HG03139 (cell line): ENCODE measurements at regions not wholly inside any gene's neighbourhood (a gene's known extent, or its start where the extent isn't known, plus 50 kb on each side); places are given as distances from the start of the nearest gene placed in this dataset.

Experiments
- ATAC-seq: cut with Tn5 transposase; IDR thresholded peaks from one replicate; pipeline ENCODE4 v1.9.1; 2021; ENCODE audit not compliant: unreplicated experiment

DNA sequence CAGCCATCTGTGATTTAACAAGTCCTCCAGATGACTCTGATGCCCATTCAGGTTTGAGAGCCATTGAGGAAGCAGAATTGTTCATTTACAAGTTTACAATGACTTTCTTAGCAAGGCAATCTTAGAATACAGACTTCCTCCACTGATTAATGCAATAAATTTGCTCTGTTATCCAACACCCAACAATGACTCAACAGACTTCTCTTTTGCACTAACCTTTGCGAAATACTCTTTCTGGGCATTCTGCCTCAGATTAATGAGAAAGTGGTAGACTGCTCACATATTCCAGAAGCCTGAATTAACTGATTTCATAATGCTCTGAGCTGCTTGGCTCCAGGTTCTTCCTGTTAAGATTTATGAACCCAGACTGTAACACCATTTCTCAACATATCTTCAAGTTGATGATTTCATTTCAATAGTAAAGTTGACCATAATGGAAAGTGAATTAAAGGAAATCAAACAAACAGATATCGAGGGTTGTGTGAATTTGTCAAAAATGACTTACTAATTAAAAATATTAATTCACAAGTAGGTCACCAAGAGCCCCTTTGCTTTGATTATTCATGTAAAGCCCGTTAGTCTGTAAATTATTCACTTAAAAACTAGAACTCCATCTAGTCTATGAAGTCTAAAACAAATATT lies 70.5 kb upstream of the BLID start:
- ATAC-seq = no peak

DNA sequence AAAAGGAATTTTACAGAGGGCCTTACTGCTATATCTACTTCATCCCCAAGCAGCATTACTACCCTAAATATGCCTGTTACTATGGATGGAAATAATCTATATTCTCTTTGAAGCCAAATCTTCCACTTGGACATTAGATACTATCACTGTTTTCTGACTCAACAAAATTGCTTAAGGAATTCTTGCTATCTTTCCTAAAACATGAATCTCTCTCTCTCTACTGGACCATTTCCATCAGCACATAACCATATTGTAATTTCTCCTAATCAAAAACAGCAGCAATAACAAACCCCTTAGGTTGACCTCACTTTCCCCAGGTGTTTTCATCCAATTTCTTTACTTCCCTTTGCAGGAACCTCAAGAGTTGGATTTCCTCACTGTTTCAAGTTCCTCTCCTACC lies 67.9 kb upstream of the BLID start:
- no peak for ATAC-seq

DNA sequence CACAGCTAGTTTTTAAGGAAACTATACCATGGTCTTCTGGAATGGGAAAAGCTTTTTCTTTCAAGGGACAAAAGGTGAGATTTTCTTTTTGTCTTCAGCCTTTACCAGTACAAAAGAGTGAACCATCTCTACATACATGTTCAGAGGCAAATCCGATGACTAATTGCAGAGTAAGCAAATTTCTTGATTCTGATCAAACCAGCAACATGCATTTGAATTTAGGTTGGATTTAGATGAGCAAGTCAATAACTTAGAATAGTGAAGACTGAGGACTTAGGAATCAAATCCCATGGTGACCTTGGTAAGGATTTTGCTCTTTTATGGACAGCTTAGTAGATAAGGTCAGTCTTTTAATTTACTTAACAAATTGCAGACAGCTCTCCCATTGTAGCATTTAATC lies 65.9 kb upstream of the BLID start:
- ATAC-seq = no peak

GRCh38 chr11:122181372-122181771 lies 65.4 kb upstream of the BLID start:
- no peak for ATAC-seq

DNA sequence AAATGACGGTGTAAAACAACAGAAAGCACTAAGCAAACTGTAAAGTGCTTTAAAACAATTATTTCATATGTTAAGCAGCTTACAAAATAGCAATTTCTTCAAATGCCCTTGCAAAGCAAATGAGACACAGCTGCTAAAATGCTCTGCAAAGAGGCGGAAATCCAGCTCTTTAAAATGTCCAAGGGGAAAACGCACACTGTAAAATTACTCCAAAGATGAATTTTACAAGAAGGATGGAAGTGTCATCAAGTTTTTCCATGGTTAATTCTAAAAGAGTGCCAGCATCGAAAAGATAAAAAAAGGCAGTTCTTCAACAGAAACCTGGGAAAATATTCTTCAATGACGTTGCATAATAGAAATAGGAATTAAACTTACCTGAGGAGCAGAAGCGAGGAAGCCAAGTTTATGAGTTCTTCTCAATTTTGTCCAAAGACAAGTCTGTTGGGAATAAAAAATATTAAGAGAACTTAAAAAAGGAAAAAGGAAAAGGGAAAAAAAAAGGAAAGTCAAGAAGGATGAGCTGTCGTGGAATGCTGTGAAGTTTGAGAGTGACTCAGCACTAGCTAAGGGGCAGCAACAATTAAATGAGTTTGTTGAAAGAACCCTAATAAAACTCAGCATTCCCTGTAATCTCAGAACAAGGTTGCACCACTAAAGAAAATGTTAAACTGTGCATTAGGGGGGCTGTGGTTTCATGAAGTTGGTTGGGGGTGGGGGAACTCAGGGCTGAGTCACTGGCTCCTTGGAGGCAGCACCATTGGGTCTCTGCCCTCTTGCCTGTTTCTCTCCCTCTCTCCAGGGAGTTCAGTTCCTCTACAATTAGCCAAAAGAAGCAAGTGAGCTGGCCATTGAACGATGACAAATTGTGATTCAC lies 64.2 kb upstream of the BLID start:
- ATAC-seq = no peak

- no peak for ATAC-seq
Measured at GRCh38 chr11:122178795-122179194, 62.8 kb upstream of the BLID start.

DNA sequence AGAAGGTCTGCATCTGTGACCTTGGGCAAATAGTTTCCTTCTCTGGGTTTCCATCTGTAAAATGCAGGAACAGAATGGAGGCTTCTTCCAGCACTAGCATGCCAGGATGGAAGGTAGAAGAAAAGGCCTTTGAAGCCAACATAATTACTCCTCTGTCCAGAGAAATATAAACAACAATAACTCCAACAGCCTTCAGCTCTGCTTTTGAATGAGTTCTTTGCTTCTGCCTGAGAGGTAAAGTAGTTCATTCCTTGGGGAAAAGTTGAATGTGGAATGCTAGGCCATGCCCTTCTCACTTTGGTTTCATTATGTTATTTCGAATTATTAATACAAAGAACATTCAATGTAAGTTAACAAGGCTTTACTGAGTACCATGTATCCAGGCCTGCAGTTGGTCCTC lies 61.2 kb upstream of the BLID start:
- ATAC-seq = no peak

DNA sequence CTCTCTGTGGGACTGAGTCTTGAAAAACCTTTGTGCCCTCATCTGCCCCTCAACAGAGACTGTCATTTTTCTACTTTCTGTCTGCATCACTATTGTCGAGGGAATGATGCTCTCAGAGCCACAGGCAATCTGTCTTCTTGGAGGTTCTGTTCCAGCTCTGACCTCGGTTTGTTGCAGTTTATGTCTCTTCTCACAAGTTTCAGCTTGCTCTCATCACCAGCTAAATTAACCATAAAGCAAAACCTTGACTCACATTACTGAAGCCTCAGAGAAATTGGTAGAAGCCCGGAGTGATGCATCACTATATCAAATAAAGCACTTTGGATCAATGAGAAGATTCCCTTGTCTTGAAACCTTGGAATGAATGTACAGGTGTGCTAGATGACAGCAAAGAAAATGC lies 60.6 kb upstream of the BLID start:
- ATAC-seq = no peak

- no peak for ATAC-seq
Measured at GRCh38 chr11:122175306-122175705, 59.3 kb upstream of the BLID start.

DNA sequence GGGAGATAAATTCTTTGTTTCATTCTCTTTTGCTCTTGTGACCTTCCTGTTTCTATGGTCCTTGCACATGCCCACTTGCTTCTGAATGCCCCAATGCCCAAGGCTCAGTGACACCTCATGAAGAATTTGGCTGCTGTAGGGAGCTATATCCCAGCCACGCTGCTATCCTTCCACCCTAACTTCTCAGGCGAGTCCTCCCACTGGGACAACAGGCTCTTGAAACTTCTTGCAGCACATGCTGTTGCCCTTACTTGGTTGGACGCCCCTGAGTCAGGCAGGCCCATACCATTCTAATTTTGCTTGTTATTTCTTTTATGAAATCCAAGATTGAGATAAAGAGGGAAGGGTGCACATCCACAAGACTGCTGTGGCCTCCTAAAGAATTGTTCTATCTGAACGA lies 57.6 kb upstream of the BLID start:
- no peak for ATAC-seq

DNA sequence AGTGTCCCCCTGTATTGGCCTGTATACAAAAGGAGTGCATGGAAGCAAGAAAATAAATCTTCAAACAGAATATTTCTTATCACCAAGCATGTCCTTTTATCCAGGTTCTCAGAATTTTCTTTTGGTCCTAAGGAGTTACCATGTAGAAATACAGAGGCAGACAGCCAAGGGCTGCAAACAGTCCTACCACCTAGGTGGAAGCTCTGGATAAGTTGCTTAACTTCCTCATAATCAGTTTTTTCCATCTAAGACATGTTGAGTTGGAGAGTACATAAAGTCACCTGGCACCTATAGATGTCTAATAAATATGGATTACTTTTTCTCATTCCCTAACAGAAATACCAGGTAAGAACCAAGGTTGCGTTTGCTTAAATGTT lies 57.0 kb upstream of the BLID start:
- no peak for ATAC-seq

DNA sequence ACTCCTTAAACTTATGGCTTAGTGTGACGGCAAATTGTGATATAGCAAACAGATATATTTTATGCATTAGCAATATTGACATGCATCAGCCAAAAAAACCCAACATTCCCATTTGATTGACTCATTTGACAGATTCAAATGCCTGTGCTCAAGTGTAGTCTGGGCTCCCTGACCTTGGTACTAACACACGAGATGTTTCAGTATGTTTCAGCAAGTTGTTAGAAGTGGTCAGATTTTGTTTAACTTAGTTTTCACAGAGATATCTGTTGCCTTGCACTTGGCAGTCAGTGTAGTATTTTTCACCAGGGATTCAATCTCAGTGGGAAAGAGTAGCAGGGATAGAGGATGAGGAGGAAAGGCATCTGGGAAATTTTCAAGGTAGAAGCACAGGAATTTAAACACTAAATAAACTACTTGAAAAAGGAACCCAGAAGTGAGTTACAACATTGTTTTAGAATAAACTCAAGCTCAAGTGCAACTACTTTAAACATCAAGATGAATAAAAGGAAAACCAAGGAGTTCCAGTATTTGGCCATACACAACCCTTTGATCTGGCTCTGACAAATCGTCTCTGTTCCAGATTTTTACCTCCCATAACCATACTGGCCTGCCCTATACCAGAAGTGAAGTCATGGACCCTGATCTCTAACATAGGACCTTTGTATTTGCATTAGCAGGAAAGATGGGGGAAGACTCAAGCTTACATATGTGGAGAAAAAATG lies 56.5 kb upstream of the BLID start:
- no peak for ATAC-seq

DNA sequence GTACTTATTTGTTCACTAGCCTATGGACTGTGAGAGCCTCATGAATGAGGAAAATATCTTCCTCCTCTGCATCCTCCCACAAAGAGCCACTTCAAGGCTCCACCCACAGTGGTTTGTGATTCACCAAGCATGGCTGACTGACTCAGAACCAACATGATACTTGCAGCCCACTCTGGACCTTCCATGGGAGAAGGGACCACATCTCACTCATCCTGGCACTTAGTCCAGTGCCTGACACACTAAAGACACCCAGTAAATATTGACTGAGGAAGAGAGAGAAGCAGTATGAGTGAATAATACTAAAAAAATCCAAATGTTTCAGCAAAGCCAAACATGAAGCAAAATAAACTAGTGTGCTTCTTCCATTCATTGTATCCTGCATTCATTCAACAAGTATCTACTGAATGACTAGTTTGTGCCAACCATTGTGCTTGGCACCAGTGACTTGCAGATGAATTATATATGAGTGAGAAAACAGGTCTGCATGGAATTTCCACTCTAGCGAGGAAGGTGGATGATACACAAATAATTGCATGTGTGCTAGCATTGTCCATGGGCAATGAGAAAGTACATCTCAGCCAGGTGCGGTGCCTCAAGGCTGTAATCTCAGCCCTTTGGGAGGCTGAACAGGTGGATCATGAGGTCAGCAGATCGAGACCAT lies 54.9 kb upstream of the BLID start:
- no peak for ATAC-seq

- ATAC-seq = no peak
Measured at GRCh38 chr11:122168218-122168617, 52.2 kb upstream of the BLID start.

- ATAC-seq = no peak
Measured at GRCh38 chr11:122167100-122167499, 51.1 kb upstream of the BLID start.

GRCh38 chr11:122165607-122166371 lies 49.8 kb upstream of the BLID start:
- ATAC-seq = no peak
